ENCODE measurements at regions not wholly inside any gene's neighbourhood (a gene's known extent, or its start where the extent isn't known, plus 50 kb on each side); places are given as distances from the start of the nearest gene placed in this dataset.
"Not testable (repeated sequence)": the region's sequence is repeated elsewhere in the genome, so short reads cannot be mapped to it uniquely, and the experiment has no call there.

GRCh38 chr1:157429601-157430240 is 122.6 kb downstream of the FCRL5 start:
- Histone ChIP-seq H3K4me3 (ENCODE audit: low read depth, low read length) (no peak overlapping the region), H3K36me3 (no peaks in the 10 kb centered on the region), H3K9me3 (ENCODE audit: severe bottlenecking) (no peaks in the 10 kb centered on the region), H3K27me3 (ENCODE audit: insufficient read depth, low read depth, severe bottlenecking) (no peaks in the 10 kb centered on the region), H3K27ac (no peak overlapping the region)
- DNase-seq: no peak
- TF ChIP-seq CTCF (IDR thresholded peaks at IDR 0.05; ENCODE audit: low read depth, low read length): no peak

- not testable (repeated sequence) for H3K36me3 ChIP-seq; DNase-seq; H3K27ac ChIP-seq; H3K27me3 ChIP-seq (ENCODE audit: insufficient read depth, low read depth, severe bottlenecking); H3K4me3 ChIP-seq (ENCODE audit: low read depth, low read length); H3K9me3 ChIP-seq (ENCODE audit: severe bottlenecking)
These were observed 128.6 kb downstream of the FCRL5 start for GRCh38 chr1:157423764-157424163.

GRCh38 chr1:157419845-157420542 is 132.3 kb downstream of the FCRL5 start:
- no peaks in the 10 kb centered on the region for H3K27me3 ChIP-seq (ENCODE audit: insufficient read depth, low read depth, severe bottlenecking)
- no peaks in the 10 kb centered on the region for H3K36me3 ChIP-seq
- H3K27ac ChIP-seq: no peak overlapping the region
- no peak overlapping the region for H3K4me3 ChIP-seq (ENCODE audit: low read depth, low read length)
- peaks cover 6% of the 10 kb centered on the region for H3K9me3 ChIP-seq (ENCODE audit: severe bottlenecking)
- TF ChIP-seq CTCF (IDR thresholded peaks at IDR 0.05; ENCODE audit: low read depth, low read length): 0 out of 2 replicates have a peak, but pooled peaks have one; percentile 17
- DNase-seq: no peak

GRCh38 chr1:157418659-157419058 is 133.7 kb downstream of the FCRL5 start:
- no peak for DNase-seq
- Histone ChIP-seq H3K4me3 (ENCODE audit: low read depth, low read length) (no peak overlapping the region), H3K27ac (no peak overlapping the region), H3K27me3 (ENCODE audit: insufficient read depth, low read depth, severe bottlenecking) (no peaks in the 10 kb centered on the region), H3K36me3 (no peaks in the 10 kb centered on the region), H3K9me3 (ENCODE audit: severe bottlenecking) (peaks cover under 1% of the 10 kb centered on the region)
- TF ChIP-seq CTCF (IDR thresholded peaks at IDR 0.05; ENCODE audit: low read depth, low read length): no peak

GRCh38 chr1:157418231-157418630 is 134.1 kb downstream of the FCRL5 start:
- Histone ChIP-seq H3K27ac (no peak overlapping the region), H3K4me3 (ENCODE audit: low read depth, low read length) (no peak overlapping the region), H3K9me3 (ENCODE audit: severe bottlenecking) (no peaks in the 10 kb centered on the region), H3K27me3 (ENCODE audit: insufficient read depth, low read depth, severe bottlenecking) (no peaks in the 10 kb centered on the region), H3K36me3 (no peaks in the 10 kb centered on the region)
- no peak for TF ChIP-seq CTCF (IDR thresholded peaks at IDR 0.05; ENCODE audit: low read depth, low read length)
- no peak for DNase-seq

- DNase-seq: no peak
- Histone ChIP-seq H3K4me3 (ENCODE audit: low read depth, low read length) (no peak overlapping the region), H3K9me3 (ENCODE audit: severe bottlenecking) (no peaks in the 10 kb centered on the region), H3K27ac (no peak overlapping the region), H3K27me3 (ENCODE audit: insufficient read depth, low read depth, severe bottlenecking) (no peaks in the 10 kb centered on the region), H3K36me3 (no peaks in the 10 kb centered on the region)
- TF ChIP-seq CTCF (IDR thresholded peaks at IDR 0.05; ENCODE audit: low read depth, low read length): no peak
These were observed 136.7 kb downstream of the FCRL5 start for GRCh38 chr1:157415661-157416060.

All from WERI-Rb-1 (cell line).